Stomach (tissue), 8 donors: ENCODE measurements at regions not wholly inside any gene's neighbourhood (a gene's known extent, or its start where the extent isn't known, plus 50 kb on each side); places are given as distances from the start of the nearest gene placed in this dataset.

Experiments
- DNase-seq, 2 donors: peaks; one replicate each; pipeline versions ENCODE4 v3.0.0 to v3.0.0-alpha.2; 2013 to 2019
- H3K27ac ChIP-seq, 5 donors: fragments of 200-600 bp in 4 of 5; sonication (generic) in 4 of 5; one replicate each; pipeline ENCODE4 v1.5.1; 2013 to 2019; ENCODE audit warnings: mild to moderate bottlenecking in 1 of 5, moderate library complexity in 1 of 5
- H3K27me3 ChIP-seq, 3 donors: fragments of 200-600 bp; sonication (generic); one replicate each; pipeline ENCODE4 v1.5.1; 2017 to 2019; ENCODE audit warnings: mixed run types in 1 of 3
- H3K36me3 ChIP-seq, 4 donors: fragments of 200-600 bp; sonication (generic); 1 replicate in 3 of 4; 2 replicates in 1 of 4; pipeline ENCODE4 v1.5.1; 2016 to 2019
- H3K4me1 ChIP-seq, 4 donors: fragments of 200-600 bp; sonication (generic); one replicate each; pipeline ENCODE4 v1.5.1; 2016 to 2019
- H3K4me3 ChIP-seq, 4 donors: fragments of 200-600 bp; sonication (generic) in 3 of 4; one replicate each; pipeline ENCODE4 v1.5.1; 2016 to 2019; ENCODE audit warnings: mild to moderate bottlenecking in 1 of 4
- H3K9me3 ChIP-seq, 4 donors: fragments of 200-600 bp; sonication (generic); one replicate each; pipeline ENCODE4 v1.5.1; 2016 to 2019
- EP300 ChIP-seq: sonication (generic); formaldehyde crosslinking; IDR thresholded peaks from one replicate; pipeline ENCODE4 v1.6.1; 2017; ENCODE audit warnings: antibody characterized with exemption
- POLR2A ChIP-seq, 4 donors: fragments of 450-650 bp; IDR thresholded peaks; one replicate each; pipeline ENCODE4 v1.6.1; 2016; ENCODE audit warnings: antibody characterized with exemption in 4 of 4, control low read depth in 2 of 4, mild to moderate bottlenecking in 1 of 4, moderate library complexity in 1 of 4
- POLR2AphosphoS5 ChIP-seq, 3 donors: sonication (generic); formaldehyde crosslinking; IDR thresholded peaks; one replicate each; pipeline ENCODE4 v1.6.1; 2016; ENCODE audit warnings: antibody characterized with exemption in 3 of 3
- WGBS, 5 donors: extraction: QIAGEN DNeasy Blood & Tissue Kit in 3 of 5; methylation state at CpG; one replicate each; pipeline versions ENCODE4 v1.1.5 to v1.1.7; 2013 to 2018; 5-methylcytosine and 5-hydroxymethylcytosine counted together
- intact Hi-C: fragments of 100-400 bp; cut with DNase I; formaldehyde crosslinking; loops from one replicate; pipeline ENCODE4 v1.15.1; 2023; ENCODE audit warnings: low total_unique reads
- TF ChIP-seq, protein P1 (sequence below), 7 experiments: fragments of 450-650 bp in 4 of 7; fragments of 200-600 bp in 3 of 7; sonication (generic) in 3 of 7; IDR thresholded peaks; one replicate each; pipeline ENCODE4 v1.5.1; 2016 to 2019; ENCODE audit warnings: antibody characterized with exemption in 7 of 7, control low read depth in 2 of 7, mild to moderate bottlenecking in 1 of 7
- donor health status: healthy with polysubstance abuse.
- donor health status: Bipolar disorder and iron deficiency.
- donor health status: healthy.

GRCh38 chr12:114744285-114744684, 60.3 kb upstream of the TBX3 start:
- TF ChIP-seq POLR2AphosphoS5 (IDR thresholded peaks at IDR 0.05), result no peak
- TF ChIP-seq, protein P1, sequence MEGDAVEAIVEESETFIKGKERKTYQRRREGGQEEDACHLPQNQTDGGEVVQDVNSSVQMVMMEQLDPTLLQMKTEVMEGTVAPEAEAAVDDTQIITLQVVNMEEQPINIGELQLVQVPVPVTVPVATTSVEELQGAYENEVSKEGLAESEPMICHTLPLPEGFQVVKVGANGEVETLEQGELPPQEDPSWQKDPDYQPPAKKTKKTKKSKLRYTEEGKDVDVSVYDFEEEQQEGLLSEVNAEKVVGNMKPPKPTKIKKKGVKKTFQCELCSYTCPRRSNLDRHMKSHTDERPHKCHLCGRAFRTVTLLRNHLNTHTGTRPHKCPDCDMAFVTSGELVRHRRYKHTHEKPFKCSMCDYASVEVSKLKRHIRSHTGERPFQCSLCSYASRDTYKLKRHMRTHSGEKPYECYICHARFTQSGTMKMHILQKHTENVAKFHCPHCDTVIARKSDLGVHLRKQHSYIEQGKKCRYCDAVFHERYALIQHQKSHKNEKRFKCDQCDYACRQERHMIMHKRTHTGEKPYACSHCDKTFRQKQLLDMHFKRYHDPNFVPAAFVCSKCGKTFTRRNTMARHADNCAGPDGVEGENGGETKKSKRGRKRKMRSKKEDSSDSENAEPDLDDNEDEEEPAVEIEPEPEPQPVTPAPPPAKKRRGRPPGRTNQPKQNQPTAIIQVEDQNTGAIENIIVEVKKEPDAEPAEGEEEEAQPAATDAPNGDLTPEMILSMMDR (IDR thresholded peaks at IDR 0.05), result no peak
- TF ChIP-seq POLR2A (IDR thresholded peaks at IDR 0.05), result no peak
- no peak for TF ChIP-seq EP300
- WGBS, 5 donors, result 85 to 91% (median 89%) methylated on average over 6 of the region's 6 CpGs
- H3K4me3 ChIP-seq, result no peak overlapping the region
- H3K27ac ChIP-seq, result peak overlapping the region in 1 of 5 donors; percentile 53
- H3K27me3 ChIP-seq, result no peaks in the 10 kb centered on the region
- peaks cover 0 to 27% (median 3%) of the 10 kb centered on the region in 4 donors for H3K4me1 ChIP-seq
- no peaks in the 10 kb centered on the region for H3K36me3 ChIP-seq
- DNase-seq, result no peak
- intact Hi-C loops, result no loop called here
- no peaks in the 10 kb centered on the region for H3K9me3 ChIP-seq

DNA sequence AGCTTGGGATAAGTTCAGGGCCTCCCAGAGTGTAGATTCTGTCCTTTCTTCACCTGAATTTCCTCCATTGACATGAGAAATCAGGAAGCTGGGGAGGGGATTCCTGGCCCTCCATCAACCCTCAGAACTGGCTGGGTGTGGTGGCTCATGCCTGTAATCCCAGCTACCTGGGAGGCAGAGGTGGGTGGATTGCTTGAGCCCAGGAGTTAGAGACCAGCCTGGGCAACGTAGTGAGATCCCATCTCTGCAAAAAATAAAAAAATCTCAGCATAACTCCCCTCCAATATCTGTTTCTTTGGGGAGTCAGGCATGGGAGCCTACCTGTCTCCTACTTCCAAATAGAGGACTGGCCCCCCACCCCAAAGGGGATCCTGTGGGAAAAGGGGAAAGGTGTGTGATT, 59.8 kb upstream of the TBX3 start:
- Histone ChIP-seq H3K27ac (no peak overlapping the region), H3K4me3 (no peak overlapping the region), H3K36me3 (no peaks in the 10 kb centered on the region), H3K4me1 (peaks cover 0 to 27% (median 3%) of the 10 kb centered on the region in 4 donors), H3K9me3 (no peaks in the 10 kb centered on the region), H3K27me3 (no peaks in the 10 kb centered on the region)
- DNase-seq, result no peak
- TF ChIP-seq EP300 (no peak), POLR2AphosphoS5 (IDR thresholded peaks at IDR 0.05) (no peak), POLR2A (IDR thresholded peaks at IDR 0.05) (no peak)
- TF ChIP-seq, protein P1 (IDR thresholded peaks at IDR 0.05), result no peak
- 83 to 93% (median 88%) methylated on average over 1 of the region's 1 CpG for WGBS, 5 donors
- intact Hi-C loops, result no loop called here

DNA sequence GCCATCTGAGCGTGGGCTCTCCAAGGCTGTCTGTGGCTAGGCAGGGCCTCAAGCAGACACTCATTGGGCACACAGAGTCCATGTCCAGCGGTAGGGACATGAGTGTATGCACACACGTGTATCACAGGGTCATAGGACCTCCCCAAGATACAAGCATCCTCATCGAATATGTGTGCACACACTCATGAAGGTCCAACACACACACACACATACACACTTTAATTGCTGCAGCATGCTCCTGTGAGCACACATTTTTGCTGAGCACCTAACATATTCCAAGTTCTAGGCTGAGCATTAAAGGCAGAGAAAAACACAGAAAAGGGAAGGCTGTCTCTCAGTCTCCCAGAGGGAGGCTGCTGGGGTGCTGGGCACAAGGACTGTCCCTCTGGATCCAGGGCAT, 59.3 kb upstream of the TBX3 start:
- Histone ChIP-seq H3K36me3 (no peaks in the 10 kb centered on the region), H3K27ac (no peak overlapping the region), H3K4me3 (no peak overlapping the region), H3K27me3 (no peaks in the 10 kb centered on the region), H3K4me1 (peaks cover 0 to 27% (median 3%) of the 10 kb centered on the region in 4 donors), H3K9me3 (no peaks in the 10 kb centered on the region)
- no peak for TF ChIP-seq POLR2AphosphoS5 (IDR thresholded peaks at IDR 0.05)
- no peak for TF ChIP-seq EP300
- TF ChIP-seq, protein P1 (IDR thresholded peaks at IDR 0.05), result no peak
- no peak for TF ChIP-seq POLR2A (IDR thresholded peaks at IDR 0.05)
- WGBS, 5 donors, result 58 to 78% (median 70%) methylated on average over 4 of the region's 4 CpGs
- no peak for DNase-seq
- intact Hi-C loops, result no loop called here

- Histone ChIP-seq H3K4me1 (peaks cover 0 to 20% (median under 1%) of the 10 kb centered on the region in 4 donors), H3K9me3 (no peaks in the 10 kb centered on the region), H3K27me3 (peaks cover 0 to 3% (median 0%) of the 10 kb centered on the region in 3 donors), H3K36me3 (no peaks in the 10 kb centered on the region), H3K27ac (no peak overlapping the region), H3K4me3 (no peak overlapping the region)
- no peak for DNase-seq
- intact Hi-C loops, result no loop called here
- 60 to 83% (median 75%) methylated on average over 8 to 9 of the region's 9 CpGs for WGBS, 5 donors
- no peak for TF ChIP-seq EP300
- TF ChIP-seq POLR2AphosphoS5 (IDR thresholded peaks at IDR 0.05), result no peak
- TF ChIP-seq POLR2A (IDR thresholded peaks at IDR 0.05), result no peak
- TF ChIP-seq, protein P1 (IDR thresholded peaks at IDR 0.05), result no peak
Observed at GRCh38 chr12:114742363-114742762, 58.4 kb upstream of the TBX3 start.
